ENCODE measurements at regions not wholly inside any gene's neighbourhood (a gene's known extent, or its start where the extent isn't known, plus 50 kb on each side); places are given as distances from the start of the nearest gene placed in this dataset.

DNA sequence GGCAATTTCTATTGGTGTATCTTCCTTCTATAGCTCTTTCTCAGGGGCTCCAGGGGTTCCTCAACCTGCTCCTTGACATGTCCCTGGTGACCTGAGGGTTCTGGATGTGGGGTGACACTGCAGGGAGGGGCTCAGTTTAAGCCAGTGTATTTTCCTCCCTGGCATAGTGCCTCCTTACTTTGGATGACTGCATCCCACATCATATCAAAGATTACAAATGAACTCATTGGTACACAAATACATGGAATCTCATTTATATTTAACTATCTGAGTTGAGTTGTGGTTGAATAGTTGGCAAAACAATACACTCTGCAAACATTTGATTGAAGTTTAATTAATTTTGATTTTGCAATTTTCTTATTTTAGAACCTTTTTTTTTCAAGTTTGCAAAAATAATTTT is 268.2 kb upstream of the SKOR2 start:
- TF ChIP-seq, protein P1, sequence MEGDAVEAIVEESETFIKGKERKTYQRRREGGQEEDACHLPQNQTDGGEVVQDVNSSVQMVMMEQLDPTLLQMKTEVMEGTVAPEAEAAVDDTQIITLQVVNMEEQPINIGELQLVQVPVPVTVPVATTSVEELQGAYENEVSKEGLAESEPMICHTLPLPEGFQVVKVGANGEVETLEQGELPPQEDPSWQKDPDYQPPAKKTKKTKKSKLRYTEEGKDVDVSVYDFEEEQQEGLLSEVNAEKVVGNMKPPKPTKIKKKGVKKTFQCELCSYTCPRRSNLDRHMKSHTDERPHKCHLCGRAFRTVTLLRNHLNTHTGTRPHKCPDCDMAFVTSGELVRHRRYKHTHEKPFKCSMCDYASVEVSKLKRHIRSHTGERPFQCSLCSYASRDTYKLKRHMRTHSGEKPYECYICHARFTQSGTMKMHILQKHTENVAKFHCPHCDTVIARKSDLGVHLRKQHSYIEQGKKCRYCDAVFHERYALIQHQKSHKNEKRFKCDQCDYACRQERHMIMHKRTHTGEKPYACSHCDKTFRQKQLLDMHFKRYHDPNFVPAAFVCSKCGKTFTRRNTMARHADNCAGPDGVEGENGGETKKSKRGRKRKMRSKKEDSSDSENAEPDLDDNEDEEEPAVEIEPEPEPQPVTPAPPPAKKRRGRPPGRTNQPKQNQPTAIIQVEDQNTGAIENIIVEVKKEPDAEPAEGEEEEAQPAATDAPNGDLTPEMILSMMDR (conservative IDR thresholded peaks at IDR 0.05; ENCODE audit: low read length), result no peak
- no peak overlapping the region for H3K4me3 ChIP-seq (ENCODE audit: low read length)
- no peak for DNase-seq (ENCODE audit: low read depth)

DNA sequence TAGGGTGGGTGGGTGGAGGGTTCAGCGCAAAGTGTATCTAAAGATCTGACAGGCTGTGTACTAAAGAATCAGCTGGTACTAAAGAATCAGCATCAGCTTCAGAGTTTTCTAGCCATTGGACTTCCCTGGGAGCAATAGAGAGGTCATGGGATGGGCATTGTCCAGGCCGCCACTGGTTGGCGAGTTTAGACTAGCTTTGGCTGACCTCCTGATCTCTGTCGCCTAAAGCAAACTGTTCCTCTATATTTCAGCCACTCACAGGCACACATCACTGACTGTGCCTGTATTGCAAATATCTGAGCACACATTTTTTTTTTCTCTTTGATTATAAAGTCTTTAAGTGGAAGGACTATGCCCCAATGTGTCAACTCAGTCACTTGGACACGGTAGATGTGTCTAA is 267.8 kb upstream of the SKOR2 start:
- no peak overlapping the region for H3K4me3 ChIP-seq (ENCODE audit: low read length)
- TF ChIP-seq, protein P1 (conservative IDR thresholded peaks at IDR 0.05; ENCODE audit: low read length), result no peak

GRCh38 chr18:47513614-47514013 is 262.2 kb upstream of the SKOR2 start:
- no peak for DNase-seq (ENCODE audit: low read depth)
- TF ChIP-seq, protein P1 (conservative IDR thresholded peaks at IDR 0.05; ENCODE audit: low read length), result no peak

More for the DNA sequence above, 267.8 kb upstream of the SKOR2 start:
- DNase-seq (ENCODE audit: low read depth), result no peak

DNA sequence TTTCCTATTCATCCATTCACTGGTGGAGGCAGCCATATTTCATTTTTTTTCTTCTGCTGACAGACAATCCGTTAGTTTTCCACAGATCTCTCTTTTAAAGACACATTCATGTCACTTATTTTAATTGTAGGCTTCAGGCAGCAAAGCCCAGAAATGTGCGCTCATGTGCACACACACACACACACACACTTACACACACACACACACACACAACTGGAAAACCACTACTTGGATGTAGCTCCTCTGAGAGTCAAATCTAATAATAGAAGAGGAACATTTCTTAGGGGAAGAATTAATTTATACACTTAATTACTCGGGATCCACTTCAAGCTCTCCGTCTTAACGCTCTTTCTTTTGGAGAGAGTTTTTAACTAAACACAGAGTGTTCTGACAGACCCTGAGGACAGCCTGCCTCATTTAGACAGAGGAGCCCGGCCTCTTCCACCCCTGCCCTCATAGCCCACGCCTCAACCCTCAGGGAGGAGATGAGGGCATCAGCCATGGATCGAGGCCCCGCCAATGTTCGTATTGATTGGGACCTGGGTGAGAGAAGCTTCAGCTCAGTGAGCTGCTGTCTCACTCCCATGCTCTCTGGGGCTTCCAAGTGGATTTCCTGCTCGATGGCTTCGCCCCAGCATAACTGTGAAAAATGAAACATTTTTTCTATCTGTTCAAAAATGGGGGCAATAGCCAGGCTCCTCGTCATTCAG is 261.4 kb upstream of the SKOR2 start:
- DNase-seq (ENCODE audit: low read depth), result no peak
- TF ChIP-seq, protein P1 (conservative IDR thresholded peaks at IDR 0.05; ENCODE audit: low read length), result no peak
- no peak overlapping the region for H3K4me3 ChIP-seq (ENCODE audit: low read length)

More at GRCh38 chr18:47513614-47514013, 262.2 kb upstream of the SKOR2 start:
- no peak overlapping the region for H3K4me3 ChIP-seq (ENCODE audit: low read length)

DNA sequence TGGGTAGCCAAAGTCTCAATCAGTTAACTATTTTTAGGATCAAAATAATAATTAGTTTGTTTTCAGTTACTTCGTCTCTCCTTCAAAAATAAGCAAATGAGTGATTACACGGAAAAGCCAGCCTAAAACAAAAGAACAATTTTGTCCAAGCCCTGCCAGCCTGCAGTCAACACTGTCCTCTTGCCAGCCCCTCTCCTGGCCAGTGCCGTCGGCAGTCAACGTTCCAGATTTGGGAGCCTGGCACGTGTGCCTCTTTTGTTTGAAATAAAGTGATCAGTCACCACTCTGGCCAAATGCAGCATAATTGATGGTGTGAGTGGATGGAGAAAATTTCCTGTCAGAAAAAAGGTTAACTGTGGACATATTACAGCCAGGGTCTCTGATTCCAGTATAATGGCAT is 260.6 kb upstream of the SKOR2 start:
- TF ChIP-seq, protein P1 (conservative IDR thresholded peaks at IDR 0.05; ENCODE audit: low read length), result no peak
- H3K4me3 ChIP-seq (ENCODE audit: low read length), result no peak overlapping the region

DNA sequence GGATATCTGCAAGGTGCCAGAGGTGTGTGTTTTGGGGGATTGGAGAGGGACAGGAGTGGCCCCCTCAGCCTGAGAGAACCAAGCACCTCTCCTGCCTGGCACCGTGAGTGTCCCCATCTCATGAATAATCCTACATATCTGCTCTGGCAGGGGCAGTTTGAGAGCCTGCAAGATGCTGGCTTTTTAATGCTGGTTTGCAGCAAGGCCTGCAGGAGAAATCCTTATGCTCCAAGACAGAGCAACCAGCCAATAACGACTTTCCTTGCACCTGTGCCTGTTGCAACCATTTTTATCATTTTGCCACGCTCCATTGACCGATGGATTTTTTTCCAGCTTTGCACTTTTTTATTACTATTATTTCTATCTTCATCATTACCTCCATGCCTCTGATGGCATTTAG is 259.4 kb upstream of the SKOR2 start:
- TF ChIP-seq, protein P1 (conservative IDR thresholded peaks at IDR 0.05; ENCODE audit: low read length), result no peak
- H3K4me3 ChIP-seq (ENCODE audit: low read length), result no peak overlapping the region
- no peak for DNase-seq (ENCODE audit: low read depth)

More for the DNA sequence above, 260.6 kb upstream of the SKOR2 start:
- DNase-seq (ENCODE audit: low read depth), result no peak

GRCh38 chr18:47507651-47508050 is 256.2 kb upstream of the SKOR2 start:
- DNase-seq (ENCODE audit: low read depth), result no peak
- TF ChIP-seq, protein P1 (conservative IDR thresholded peaks at IDR 0.05; ENCODE audit: low read length), result no peak
- H3K4me3 ChIP-seq (ENCODE audit: low read length), result no peak overlapping the region
